ENCODE measurements at regions not wholly inside any gene's neighbourhood (a gene's known extent, or its start where the extent isn't known, plus 50 kb on each side); places are given as distances from the start of the nearest gene placed in this dataset.

GRCh38 chr17:79506150-79506870 lies 104.5 kb downstream of the RBFOX3 start (continued):
- TF ChIP-seq NR2F6 (IDR thresholded peaks at IDR 0.05), result no peak
- no peak for TF ChIP-seq NR2F6 (CRISPR knock-in tag; IDR thresholded peaks at IDR 0.05)

DNA sequence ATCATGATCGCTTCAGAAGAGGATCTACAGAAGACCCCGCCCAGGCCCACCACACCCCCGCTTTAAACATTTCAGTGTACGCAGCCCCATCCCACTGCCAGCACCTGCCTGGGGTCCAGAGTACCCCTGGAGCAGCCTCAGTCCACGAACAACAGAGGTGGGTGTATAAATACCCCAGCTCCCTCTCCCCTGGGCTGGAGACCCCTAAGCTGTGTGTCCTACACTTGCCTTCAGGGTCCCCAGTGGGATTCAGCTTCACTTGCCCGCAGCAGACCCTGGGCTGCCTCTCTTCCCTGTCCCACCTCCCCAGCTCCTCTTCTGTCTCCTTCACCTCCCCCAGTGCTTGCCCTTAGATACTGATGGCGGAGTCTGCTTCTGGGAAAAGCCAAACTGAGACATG lies 105.7 kb downstream of the RBFOX3 start:
- no peak overlapping the region for H3K9ac ChIP-seq (ENCODE audit: insufficient read depth, low read depth, low read length)
- FAIRE-seq (no peak), ATAC-seq (no peak), DNase-seq (ENCODE audit: low spot score) (no peak)
- no peak overlapping the region for H3K4me3 ChIP-seq (replicated peaks in 1 of 3; ENCODE audit: insufficient read depth in 1 of 3, low read depth in 2 of 3, low read length in 3 of 3)
- no peaks in the 10 kb centered on the region for H4K20me1 ChIP-seq (ENCODE audit: insufficient read depth, low read length)
- H3K4me2 ChIP-seq (ENCODE audit: low read depth, low read length), result no peak overlapping the region
- H2AFZ ChIP-seq (ENCODE audit: low read length), result no peak overlapping the region
- H3K36me3 ChIP-seq (replicated peaks in 1 of 2; ENCODE audit: control insufficient read depth in 1 of 2, insufficient read depth in 2 of 2, low read length in 2 of 2), result no peaks in the 10 kb centered on the region
- no peaks in the 10 kb centered on the region for H3K9me3 ChIP-seq (ENCODE audit: low read length)
- WGBS (ENCODE audit: low lambda C conversion rate), result 10% methylated on average over 7 of the region's 7 CpGs
- in situ Hi-C loops (cut with HindIII; ENCODE audit: extremely low pct_ligation_motif_present, low pct_unique_long_range_greater_than_20kb) (no loop called here), intact Hi-C loops (cut with micrococcal nuclease; ENCODE audit: unreplicated experiment) (no loop called here)
- peaks cover 13 to 97% of the 10 kb centered on the region in 2 experiments for H3K27me3 ChIP-seq (ENCODE audit: control insufficient read depth in 1 of 2, insufficient read depth in 2 of 2, low read length in 2 of 2)
- ChIA-PET POLR2A (no interaction called here), CTCF (ENCODE audit: low intra/inter-chr PET ratio, low total read pairs) (no interaction called here)
- no TSS peak for BruUV-seq (replicated peaks)
- no peaks in the 10 kb centered on the region for H3K79me2 ChIP-seq (ENCODE audit: insufficient read depth, low read length)
- H3K27ac ChIP-seq (ENCODE audit: extremely low read length, insufficient read depth, low read length), result no peak overlapping the region
- H3K4me1 ChIP-seq (ENCODE audit: insufficient read depth, low read length), result no peaks in the 10 kb centered on the region
- TF ChIP-seq GFI1 (CRISPR knock-in tag; IDR thresholded peaks at IDR 0.05; ENCODE audit: borderline replicate concordance), result no peak
- no peak for TF ChIP-seq SRSF1 (optimal IDR thresholded peaks at IDR 0.05; ENCODE audit: low read depth, low read length)
- TF ChIP-seq ZNF30 (CRISPR knock-in tag; IDR thresholded peaks at IDR 0.05), result no peak
- no peak for TF ChIP-seq ZNF792 (CRISPR knock-in tag; IDR thresholded peaks at IDR 0.05)
- TF ChIP-seq ZNF256 (CRISPR knock-in tag; conservative IDR thresholded peaks at IDR 0.05), result no peak
- no peak for TF ChIP-seq ZNF703 (CRISPR knock-in tag; IDR thresholded peaks at IDR 0.05; ENCODE audit: borderline replicate concordance)
- TF ChIP-seq IRF1 (CRISPR knock-in tag; IDR thresholded peaks at IDR 0.05; ENCODE audit: low read depth), result no peak
- no peak for TF ChIP-seq PRPF4 (IDR thresholded peaks at IDR 0.05; ENCODE audit: low read depth, low read length, poor library complexity, severe bottlenecking)
- TF ChIP-seq ZNF562 (CRISPR knock-in tag; IDR thresholded peaks at IDR 0.05; ENCODE audit: borderline replicate concordance), result no peak
- no peak for TF ChIP-seq CREB1 (IDR thresholded peaks at IDR 0.05)
- no peak for TF ChIP-seq CREB1 (CRISPR knock-in tag; IDR thresholded peaks at IDR 0.05)
- TF ChIP-seq, protein P1, sequence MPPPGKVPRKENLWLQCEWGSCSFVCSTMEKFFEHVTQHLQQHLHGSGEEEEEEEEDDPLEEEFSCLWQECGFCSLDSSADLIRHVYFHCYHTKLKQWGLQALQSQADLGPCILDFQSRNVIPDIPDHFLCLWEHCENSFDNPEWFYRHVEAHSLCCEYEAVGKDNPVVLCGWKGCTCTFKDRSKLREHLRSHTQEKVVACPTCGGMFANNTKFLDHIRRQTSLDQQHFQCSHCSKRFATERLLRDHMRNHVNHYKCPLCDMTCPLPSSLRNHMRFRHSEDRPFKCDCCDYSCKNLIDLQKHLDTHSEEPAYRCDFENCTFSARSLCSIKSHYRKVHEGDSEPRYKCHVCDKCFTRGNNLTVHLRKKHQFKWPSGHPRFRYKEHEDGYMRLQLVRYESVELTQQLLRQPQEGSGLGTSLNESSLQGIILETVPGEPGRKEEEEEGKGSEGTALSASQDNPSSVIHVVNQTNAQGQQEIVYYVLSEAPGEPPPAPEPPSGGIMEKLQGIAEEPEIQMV (CRISPR knock-in tag; IDR thresholded peaks at IDR 0.05; ENCODE audit: low read depth), result no peak
- TF ChIP-seq, protein P2, sequence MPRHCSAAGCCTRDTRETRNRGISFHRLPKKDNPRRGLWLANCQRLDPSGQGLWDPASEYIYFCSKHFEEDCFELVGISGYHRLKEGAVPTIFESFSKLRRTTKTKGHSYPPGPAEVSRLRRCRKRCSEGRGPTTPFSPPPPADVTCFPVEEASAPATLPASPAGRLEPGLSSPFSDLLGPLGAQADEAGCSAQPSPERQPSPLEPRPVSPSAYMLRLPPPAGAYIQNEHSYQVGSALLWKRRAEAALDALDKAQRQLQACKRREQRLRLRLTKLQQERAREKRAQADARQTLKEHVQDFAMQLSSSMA (CRISPR knock-in tag; IDR thresholded peaks at IDR 0.05), result no peak
- TF ChIP-seq MEF2D (CRISPR knock-in tag; IDR thresholded peaks at IDR 0.05), result no peak
- no peak for TF ChIP-seq KLF11 (CRISPR knock-in tag; IDR thresholded peaks at IDR 0.05)
- TF ChIP-seq, protein P3, sequence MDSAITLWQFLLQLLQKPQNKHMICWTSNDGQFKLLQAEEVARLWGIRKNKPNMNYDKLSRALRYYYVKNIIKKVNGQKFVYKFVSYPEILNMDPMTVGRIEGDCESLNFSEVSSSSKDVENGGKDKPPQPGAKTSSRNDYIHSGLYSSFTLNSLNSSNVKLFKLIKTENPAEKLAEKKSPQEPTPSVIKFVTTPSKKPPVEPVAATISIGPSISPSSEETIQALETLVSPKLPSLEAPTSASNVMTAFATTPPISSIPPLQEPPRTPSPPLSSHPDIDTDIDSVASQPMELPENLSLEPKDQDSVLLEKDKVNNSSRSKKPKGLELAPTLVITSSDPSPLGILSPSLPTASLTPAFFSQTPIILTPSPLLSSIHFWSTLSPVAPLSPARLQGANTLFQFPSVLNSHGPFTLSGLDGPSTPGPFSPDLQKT (CRISPR knock-in tag; IDR thresholded peaks at IDR 0.05; ENCODE audit: borderline replicate concordance), result no peak
- TF ChIP-seq ELF3 (CRISPR knock-in tag; IDR thresholded peaks at IDR 0.05), result no peak
- TF ChIP-seq E2F1 (CRISPR knock-in tag; IDR thresholded peaks at IDR 0.05), result no peak
- no peak for TF ChIP-seq BHLHE40 (IDR thresholded peaks at IDR 0.05; ENCODE audit: low read length)

Data from HepG2 (cell line).